ENCODE measurements at regions not wholly inside any gene's neighbourhood (a gene's known extent, or its start where the extent isn't known, plus 50 kb on each side); places are given as distances from the start of the nearest gene placed in this dataset.

DNA sequence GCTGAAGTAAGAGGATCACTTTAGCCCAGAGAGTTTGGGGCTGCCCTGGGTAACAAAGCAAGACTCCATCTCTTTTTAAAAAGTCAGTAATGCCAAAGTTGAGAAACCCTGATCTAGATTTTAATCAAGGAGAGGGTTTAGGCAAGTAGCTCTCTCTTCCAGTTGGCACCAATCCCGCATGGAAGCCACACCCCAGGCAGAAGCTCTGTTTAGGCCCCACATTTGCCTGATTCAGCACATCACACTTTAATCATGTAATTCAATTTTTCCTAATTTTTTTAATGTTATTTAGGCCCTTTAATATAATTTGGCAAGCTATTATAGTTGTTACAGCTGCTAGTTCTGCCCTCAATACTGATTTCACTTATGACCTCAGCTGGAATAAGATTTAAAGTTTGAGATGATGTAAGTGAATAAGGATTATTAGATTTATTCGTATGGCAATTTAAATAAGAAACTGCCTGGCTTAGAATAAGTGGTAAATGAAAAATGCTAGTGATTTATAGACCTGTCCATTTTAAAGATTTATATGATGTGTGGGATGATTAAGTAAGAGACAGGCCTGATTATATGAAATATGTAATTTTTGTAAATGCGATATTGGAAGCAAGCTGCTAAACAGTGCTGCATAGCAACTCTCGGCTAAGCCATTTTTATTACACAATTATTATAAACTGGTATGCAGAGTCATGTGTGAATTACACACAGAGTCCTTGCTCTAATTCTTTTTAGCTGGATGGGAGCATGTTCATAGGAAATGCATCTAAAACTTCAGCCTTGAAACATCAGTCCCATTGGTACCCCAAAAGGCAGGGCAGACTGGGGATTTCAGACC, 80.2 kb upstream of the NFE2L3 start:
- TF ChIP-seq, protein P1, sequence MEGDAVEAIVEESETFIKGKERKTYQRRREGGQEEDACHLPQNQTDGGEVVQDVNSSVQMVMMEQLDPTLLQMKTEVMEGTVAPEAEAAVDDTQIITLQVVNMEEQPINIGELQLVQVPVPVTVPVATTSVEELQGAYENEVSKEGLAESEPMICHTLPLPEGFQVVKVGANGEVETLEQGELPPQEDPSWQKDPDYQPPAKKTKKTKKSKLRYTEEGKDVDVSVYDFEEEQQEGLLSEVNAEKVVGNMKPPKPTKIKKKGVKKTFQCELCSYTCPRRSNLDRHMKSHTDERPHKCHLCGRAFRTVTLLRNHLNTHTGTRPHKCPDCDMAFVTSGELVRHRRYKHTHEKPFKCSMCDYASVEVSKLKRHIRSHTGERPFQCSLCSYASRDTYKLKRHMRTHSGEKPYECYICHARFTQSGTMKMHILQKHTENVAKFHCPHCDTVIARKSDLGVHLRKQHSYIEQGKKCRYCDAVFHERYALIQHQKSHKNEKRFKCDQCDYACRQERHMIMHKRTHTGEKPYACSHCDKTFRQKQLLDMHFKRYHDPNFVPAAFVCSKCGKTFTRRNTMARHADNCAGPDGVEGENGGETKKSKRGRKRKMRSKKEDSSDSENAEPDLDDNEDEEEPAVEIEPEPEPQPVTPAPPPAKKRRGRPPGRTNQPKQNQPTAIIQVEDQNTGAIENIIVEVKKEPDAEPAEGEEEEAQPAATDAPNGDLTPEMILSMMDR (IDR thresholded peaks at IDR 0.05) = no peak
- no peak for TF ChIP-seq POLR2A (IDR thresholded peaks at IDR 0.05)
- no peak for TF ChIP-seq EP300 (IDR thresholded peaks at IDR 0.05)
